ENCODE measurements at regions not wholly inside any gene's neighbourhood (a gene's known extent, or its start where the extent isn't known, plus 50 kb on each side); places are given as distances from the start of the nearest gene placed in this dataset.

- no peak overlapping the region for H2AK5ac ChIP-seq (ENCODE audit: low read depth, low read length)
- H3K4me3 ChIP-seq (ENCODE audit: extremely low read depth in 1 of 4, insufficient read depth in 2 of 4, low read depth in 3 of 4, low read length in 4 of 4): no peak overlapping the region
- no peak overlapping the region for H3K23ac ChIP-seq (ENCODE audit: insufficient read length)
- no peaks in the 10 kb centered on the region for H3K23me2 ChIP-seq (ENCODE audit: low read depth, low read length)
- H3K79me1 ChIP-seq (ENCODE audit: low read depth, low read length): no peaks in the 10 kb centered on the region
- H2AFZ ChIP-seq (ENCODE audit: low read length): peak overlapping the region; percentile 91; the same call in 1 of the 2 replicates
- H3K4ac ChIP-seq (replicated peaks; ENCODE audit: insufficient read length, low read depth, low read length): no peak overlapping the region
- no peaks in the 10 kb centered on the region; a peak in 1 of 8 replicates for H3K36me3 ChIP-seq (ENCODE audit: control insufficient read depth in 2 of 4, insufficient read depth in 4 of 4, low read length in 3 of 4)
- H2BK15ac ChIP-seq (ENCODE audit: low read length): no peak overlapping the region
- H2BK5ac ChIP-seq (ENCODE audit: low read depth, low read length): no peak overlapping the region
- no peak for FAIRE-seq
- CTCF ChIA-PET (ENCODE audit: partially characterized antibody): no interaction called here
- H2BK12ac ChIP-seq (ENCODE audit: low read depth, low read length): no peak overlapping the region
- no peaks in the 10 kb centered on the region; a peak in 1 of 7 replicates for H3K4me1 ChIP-seq (replicated peaks in 1 of 4; ENCODE audit: control insufficient read depth in 3 of 4, insufficient read depth in 4 of 4, low read length in 3 of 4)
- H3K9me3 ChIP-seq (ENCODE audit: insufficient read depth in 2 of 2, low read depth in 1 of 2, low read length in 1 of 2): peaks cover 9% of the 10 kb centered on the region in 2 experiments; a peak in 3 of 4 replicates
- POLR2A ChIA-PET (ENCODE audit: partially characterized antibody): no interaction called here
- no peak overlapping the region for H3K4me2 ChIP-seq (ENCODE audit: insufficient read depth in 1 of 2, low read depth in 2 of 2, low read length in 2 of 2)
- H3K79me2 ChIP-seq (ENCODE audit: control insufficient read depth in 1 of 2, insufficient read depth in 2 of 2, low read length in 2 of 2): no peaks in the 10 kb centered on the region
- no peak overlapping the region for H2BK120ac ChIP-seq (replicated peaks; ENCODE audit: low read depth, low read length)
- no peak overlapping the region for H4K8ac ChIP-seq (ENCODE audit: extremely low read depth, insufficient read depth, low read length)
- H4K20me1 ChIP-seq (replicated peaks in 1 of 2; ENCODE audit: control insufficient read depth in 1 of 2, insufficient read depth in 2 of 2, low read length in 2 of 2): no peaks in the 10 kb centered on the region
- H3K9ac ChIP-seq (replicated peaks in 1 of 4; ENCODE audit: extremely low read depth in 1 of 4, low read depth in 3 of 4, low read length in 3 of 4): no peak overlapping the region
- H4K91ac ChIP-seq (replicated peaks; ENCODE audit: insufficient read length, low read length): no peak overlapping the region
- 88% methylated on average over 5 of the region's 5 CpGs; no CpG with 5 or more reads in 1 of the 2 experiments for WGBS, 2 experiments (ENCODE audit: extremely low coverage in 1 of 2, insufficient coverage in 1 of 2, insufficient read length in 1 of 2, insufficient replicate concordance in 2 of 2, low coverage in 1 of 2, low lambda C conversion rate in 2 of 2, missing lambda C conversion rate in 1 of 2)
- no peak for DNase-seq (ENCODE audit: low read depth in 1 of 2, low spot score in 2 of 2)
- H4K5ac ChIP-seq (ENCODE audit: insufficient read length, low read depth, low read length): no peak overlapping the region
- no peak overlapping the region for H2BK20ac ChIP-seq (ENCODE audit: low read length)
- H3K18ac ChIP-seq (ENCODE audit: extremely low read depth, low read length): no peak overlapping the region
- TF ChIP-seq POU5F1 (IDR thresholded peaks at IDR 0.05; ENCODE audit: low read depth, low read length) (no peak), NANOG (IDR thresholded peaks at IDR 0.05; ENCODE audit: insufficient read depth, low read depth, low read length, poor library complexity, severe bottlenecking) (no peak), CREB1 (IDR thresholded peaks at IDR 0.05) (no peak), TAF7 (optimal IDR thresholded peaks at IDR 0.05; ENCODE audit: borderline replicate concordance, low read depth, low read length) (no peak), POLR2AphosphoS5 (IDR thresholded peaks at IDR 0.05; ENCODE audit: low read depth, low read length) (no peak), RXRA (IDR thresholded peaks at IDR 0.05; ENCODE audit: insufficient read depth, low read depth, low read length) (no peak)
- no peak overlapping the region for H3K27ac ChIP-seq (ENCODE audit: low read depth, low read length)
- H3K27me3 ChIP-seq (replicated peaks in 1 of 4; ENCODE audit: control insufficient read depth in 3 of 4, extremely low read depth in 1 of 4, insufficient read depth in 3 of 4, low read length in 3 of 4): no peaks in the 10 kb centered on the region
- H3K56ac ChIP-seq (replicated peaks; ENCODE audit: insufficient read length, low read depth, low read length): no peak overlapping the region
- no peak overlapping the region for H3K14ac ChIP-seq (ENCODE audit: insufficient read length)
These were observed 53.3 kb upstream of the CADM2 start for GRCh38 chr3:84905556-84905920.
